ENCODE measurements at regions not wholly inside any gene's neighbourhood (a gene's known extent, or its start where the extent isn't known, plus 50 kb on each side); places are given as distances from the start of the nearest gene placed in this dataset.
"Not testable (repeated sequence)": the region's sequence is repeated elsewhere in the genome, so short reads cannot be mapped to it uniquely, and the experiment has no call there.

DNA sequence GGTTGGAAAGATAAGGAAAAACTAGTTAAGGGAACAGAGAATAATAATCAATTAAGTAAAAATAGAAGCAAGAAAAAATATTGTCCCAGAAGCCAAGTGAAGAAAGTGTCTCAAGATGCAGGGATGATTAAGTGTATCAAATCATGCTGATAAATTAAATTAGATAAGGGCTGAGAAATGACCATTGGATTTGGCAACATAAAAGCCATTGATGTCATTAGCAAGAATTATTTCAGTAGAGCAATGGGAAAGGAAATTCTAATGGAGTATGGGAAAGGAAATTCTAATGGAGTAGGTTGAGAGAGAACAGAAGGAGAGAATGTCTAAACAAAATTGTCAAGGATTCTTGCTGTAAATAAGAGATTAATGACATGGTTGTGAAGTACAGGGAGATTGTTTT lies 146.8 kb downstream of the TFAP2B start:
- ATAC-seq, result no peak
- H3K4me3 Mint-ChIP-seq, result no peak overlapping the region
- H3K27me3 Mint-ChIP-seq, result no peaks in the 10 kb centered on the region
- no peak overlapping the region for H3K27ac Mint-ChIP-seq
- ChIA-PET POLR2A (no interaction called here), CTCF (no interaction called here)
- intact Hi-C loops (cut with DNase I, micrococcal nuclease), result no loop called here
- H3K4me1 Mint-ChIP-seq, result no peaks in the 10 kb centered on the region
- no peaks in the 10 kb centered on the region for H3K36me3 Mint-ChIP-seq (ENCODE audit: low read depth)
- no peak for DNase-seq
- H3K9me3 Mint-ChIP-seq (ENCODE audit: low read depth), result no peaks in the 10 kb centered on the region

DNA sequence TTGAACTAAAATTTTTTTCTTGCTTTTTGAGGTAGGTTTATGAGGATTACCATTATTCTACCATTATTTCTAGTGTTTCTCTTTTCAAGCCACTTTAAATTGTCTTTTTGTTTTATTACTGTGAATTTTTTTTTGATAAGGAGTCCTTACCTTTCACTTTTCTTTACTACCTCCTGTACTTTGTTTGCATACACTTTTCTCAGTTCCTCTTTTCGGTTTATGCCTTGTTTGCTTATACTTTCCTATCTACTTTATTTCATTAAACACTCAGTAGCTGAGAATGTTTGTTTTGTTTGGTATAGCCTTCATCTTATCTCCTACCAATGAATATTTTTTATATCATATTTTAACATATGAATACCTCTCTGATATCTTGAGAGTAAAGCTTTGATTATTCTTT lies 147.9 kb downstream of the TFAP2B start:
- ATAC-seq (no peak), DNase-seq (no peak)
- Mint-ChIP-seq H3K4me1 (no peaks in the 10 kb centered on the region), H3K27me3 (no peaks in the 10 kb centered on the region), H3K9me3 (ENCODE audit: low read depth) (no peaks in the 10 kb centered on the region), H3K27ac (no peak overlapping the region), H3K4me3 (no peak overlapping the region), H3K36me3 (ENCODE audit: low read depth) (no peaks in the 10 kb centered on the region)
- intact Hi-C loops (cut with DNase I, micrococcal nuclease), result no loop called here
- CTCF ChIA-PET, result no interaction called here
- POLR2A ChIA-PET, result no interaction called here

DNA sequence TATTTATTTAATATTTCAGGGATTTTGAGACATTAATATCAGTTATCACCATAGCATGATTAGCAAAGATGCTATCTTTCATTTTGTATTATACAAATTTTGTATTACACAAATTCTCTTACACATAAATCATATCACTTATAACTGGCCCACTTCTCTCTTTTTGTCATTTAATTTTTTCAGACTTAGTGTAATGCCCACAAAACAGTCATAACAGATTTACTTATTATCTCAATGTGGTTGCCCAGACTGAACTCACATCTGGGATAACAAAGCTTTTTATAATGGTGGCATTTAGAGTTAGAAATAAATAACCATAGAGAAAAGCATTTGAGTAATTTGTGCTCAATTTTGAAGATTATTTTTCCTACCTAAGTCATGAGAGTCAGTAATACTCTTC lies 148.3 kb downstream of the TFAP2B start:
- DNase-seq, result no peak
- H3K4me1 Mint-ChIP-seq, result no peaks in the 10 kb centered on the region
- no peak overlapping the region for H3K4me3 Mint-ChIP-seq
- intact Hi-C loops (cut with DNase I, micrococcal nuclease), result no loop called here
- ChIA-PET CTCF (no interaction called here), POLR2A (no interaction called here)
- no peak overlapping the region for H3K27ac Mint-ChIP-seq
- no peak for ATAC-seq
- no peaks in the 10 kb centered on the region for H3K9me3 Mint-ChIP-seq (ENCODE audit: low read depth)
- H3K27me3 Mint-ChIP-seq, result no peaks in the 10 kb centered on the region
- H3K36me3 Mint-ChIP-seq (ENCODE audit: low read depth), result no peaks in the 10 kb centered on the region

DNA sequence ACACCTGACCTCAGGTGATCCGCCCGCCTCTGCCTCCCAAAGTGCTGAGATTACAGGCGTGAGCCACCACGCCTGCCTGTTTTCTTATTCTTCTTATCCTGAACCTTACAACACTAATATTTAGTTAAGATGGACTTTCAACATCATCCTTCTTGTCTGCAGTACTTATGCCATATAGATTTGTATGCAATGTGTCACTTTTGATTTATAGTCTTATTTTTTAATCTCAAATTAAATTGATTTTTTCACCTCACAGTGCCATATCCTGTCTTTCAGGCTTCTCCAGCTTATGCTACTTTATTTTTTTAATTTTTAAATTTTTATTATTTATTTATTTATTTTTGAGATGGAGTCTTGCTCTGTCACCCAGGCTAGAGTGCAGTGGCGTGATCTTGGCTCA lies 149.6 kb downstream of the TFAP2B start:
- H3K4me1 Mint-ChIP-seq; H3K27ac Mint-ChIP-seq; POLR2A ChIA-PET; DNase-seq; H3K9me3 Mint-ChIP-seq (ENCODE audit: low read depth); H3K27me3 Mint-ChIP-seq; ATAC-seq; CTCF ChIA-PET; H3K4me3 Mint-ChIP-seq; intact Hi-C loops (cut with DNase I, micrococcal nuclease); H3K36me3 Mint-ChIP-seq (ENCODE audit: low read depth): not testable (repeated sequence)

DNA sequence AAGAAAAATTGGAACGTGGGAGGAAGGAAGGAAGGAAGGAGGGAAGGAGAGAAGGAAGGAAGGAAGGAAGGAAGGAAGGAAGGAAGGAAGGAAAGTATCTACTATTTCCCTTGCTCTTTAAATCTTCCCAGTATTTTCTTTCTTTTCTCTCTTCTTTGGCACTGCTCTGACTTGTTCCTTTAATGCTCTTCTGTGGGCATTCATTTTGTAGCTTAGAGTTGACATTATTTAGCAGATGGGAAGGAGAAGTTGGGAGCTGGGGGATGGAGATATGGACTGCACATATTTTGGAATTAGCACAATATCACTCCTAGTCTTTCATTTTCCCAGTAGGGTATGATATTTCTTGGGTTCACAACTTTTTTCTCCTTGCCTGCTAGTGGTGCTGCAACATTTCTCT lies 152.2 kb downstream of the TFAP2B start:
- Mint-ChIP-seq H3K9me3 (ENCODE audit: low read depth) (no peaks in the 10 kb centered on the region), H3K27ac (no peak overlapping the region), H3K4me3 (no peak overlapping the region), H3K36me3 (ENCODE audit: low read depth) (no peaks in the 10 kb centered on the region), H3K27me3 (no peaks in the 10 kb centered on the region), H3K4me1 (no peaks in the 10 kb centered on the region)
- CTCF ChIA-PET, result interaction anchor here (0.7 kb wide), 1 partner anchor 231 kb away, joined by 3 read pairs; no protein-coding TSS in a partner anchor
- ATAC-seq, result no peak
- intact Hi-C loops (cut with DNase I, micrococcal nuclease), result no loop called here
- POLR2A ChIA-PET, result no interaction called here
- no peak for DNase-seq

DNA sequence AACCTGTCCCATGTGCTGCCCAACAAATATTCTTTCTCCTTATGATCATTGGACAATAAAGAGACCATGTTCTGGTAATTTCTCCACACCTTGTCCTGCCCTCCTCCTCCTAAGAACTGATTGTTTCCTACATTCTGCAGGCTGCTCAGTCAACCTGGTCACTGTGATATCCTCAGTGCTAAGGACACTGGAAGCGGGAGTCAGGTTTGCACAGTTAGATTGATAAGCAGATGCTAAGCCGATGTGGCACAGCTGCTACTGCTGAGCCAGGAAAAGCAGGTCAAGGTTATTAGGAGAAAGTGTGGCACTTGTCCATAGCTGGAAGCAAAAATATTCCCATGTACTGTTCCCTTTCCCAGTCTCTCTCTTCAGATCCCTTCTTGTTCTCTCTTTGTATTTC lies 154.8 kb downstream of the TFAP2B start:
- intact Hi-C loops (cut with DNase I, micrococcal nuclease), result no loop called here
- Mint-ChIP-seq H3K4me1 (no peaks in the 10 kb centered on the region), H3K9me3 (ENCODE audit: low read depth) (no peaks in the 10 kb centered on the region), H3K4me3 (no peak overlapping the region), H3K27me3 (no peaks in the 10 kb centered on the region), H3K27ac (no peak overlapping the region), H3K36me3 (ENCODE audit: low read depth) (no peaks in the 10 kb centered on the region)
- ChIA-PET POLR2A (no interaction called here), CTCF (no interaction called here)
- DNase-seq (no peak), ATAC-seq (no peak)

DNA sequence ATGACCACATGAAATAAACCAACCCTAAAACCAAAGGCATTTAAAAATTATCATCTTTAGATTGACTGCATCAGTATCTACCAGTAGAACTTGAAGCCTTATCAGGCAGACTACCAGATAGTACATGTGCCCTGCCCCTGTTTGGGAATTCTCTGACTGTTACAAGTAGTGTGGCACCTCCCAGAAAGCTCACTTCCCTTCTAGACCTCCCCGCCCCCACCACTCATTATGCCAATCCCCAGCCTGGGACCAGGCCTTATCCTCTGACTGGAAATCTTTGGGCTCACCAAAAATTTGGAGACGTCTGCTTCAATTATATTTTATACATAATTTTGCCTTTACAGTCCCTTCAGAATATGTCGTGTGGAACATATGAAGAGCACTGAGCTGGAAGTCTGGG lies 155.6 kb downstream of the TFAP2B start:
- no peak for DNase-seq
- no peaks in the 10 kb centered on the region for H3K27me3 Mint-ChIP-seq
- ChIA-PET CTCF (no interaction called here), POLR2A (no interaction called here)
- intact Hi-C loops (cut with DNase I, micrococcal nuclease), result no loop called here
- H3K4me3 Mint-ChIP-seq, result no peak overlapping the region
- ATAC-seq, result no peak
- no peak overlapping the region for H3K27ac Mint-ChIP-seq
- no peaks in the 10 kb centered on the region for H3K36me3 Mint-ChIP-seq (ENCODE audit: low read depth)
- no peaks in the 10 kb centered on the region for H3K9me3 Mint-ChIP-seq (ENCODE audit: low read depth)
- H3K4me1 Mint-ChIP-seq, result no peaks in the 10 kb centered on the region

DNA sequence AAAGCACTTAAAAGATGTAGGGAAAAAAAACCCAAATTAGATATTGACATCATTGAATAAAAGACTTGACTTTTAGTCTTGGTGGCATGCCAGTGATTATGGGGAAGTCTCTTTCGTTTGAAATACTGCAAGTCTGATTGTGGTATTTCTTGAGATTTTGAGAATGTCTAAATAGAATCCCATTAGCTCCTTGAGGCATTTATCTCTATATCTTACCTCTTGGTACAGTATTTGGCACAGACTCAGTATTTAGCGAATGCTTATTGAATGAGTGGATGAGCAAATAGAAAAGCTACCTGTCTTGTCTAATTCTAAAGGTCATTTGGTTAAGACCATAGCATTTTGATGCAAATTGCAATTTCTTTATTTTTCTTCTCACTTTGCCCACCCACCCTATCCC lies 156.5 kb downstream of the TFAP2B start:
- H3K27me3 Mint-ChIP-seq, result no peaks in the 10 kb centered on the region
- H3K27ac Mint-ChIP-seq, result no peak overlapping the region
- no peaks in the 10 kb centered on the region for H3K4me1 Mint-ChIP-seq
- ChIA-PET CTCF (no interaction called here), POLR2A (no interaction called here)
- no peaks in the 10 kb centered on the region for H3K9me3 Mint-ChIP-seq (ENCODE audit: low read depth)
- ATAC-seq (no peak), DNase-seq (no peak)
- intact Hi-C loops (cut with DNase I, micrococcal nuclease), result no loop called here
- H3K4me3 Mint-ChIP-seq, result no peak overlapping the region
- H3K36me3 Mint-ChIP-seq (ENCODE audit: low read depth), result no peaks in the 10 kb centered on the region

DNA sequence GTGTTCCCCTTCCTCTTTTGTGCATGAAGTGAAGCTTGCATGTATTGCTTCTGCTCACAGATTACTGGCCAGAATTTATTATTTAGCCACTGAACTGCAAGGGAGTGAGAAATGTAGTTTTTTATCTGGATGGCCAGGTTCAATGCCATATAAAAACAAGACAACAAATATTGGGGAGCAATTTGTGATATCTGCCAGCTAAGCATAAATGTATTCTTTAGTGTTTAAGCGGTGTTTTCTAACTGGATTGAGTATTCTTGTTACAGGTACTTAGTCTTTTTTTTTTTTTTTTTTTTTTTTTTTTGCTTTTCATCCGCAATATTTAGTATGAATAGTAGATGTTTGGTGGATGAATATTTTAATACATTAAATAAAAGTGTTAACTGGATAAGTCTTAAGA lies 158.2 kb downstream of the TFAP2B start:
- POLR2A ChIA-PET, result no interaction called here
- H3K27me3 Mint-ChIP-seq, result no peaks in the 10 kb centered on the region
- H3K36me3 Mint-ChIP-seq (ENCODE audit: low read depth), result no peaks in the 10 kb centered on the region
- H3K9me3 Mint-ChIP-seq (ENCODE audit: low read depth), result no peaks in the 10 kb centered on the region
- H3K4me1 Mint-ChIP-seq, result no peaks in the 10 kb centered on the region
- no peak for DNase-seq
- H3K4me3 Mint-ChIP-seq, result no peak overlapping the region
- CTCF ChIA-PET, result no interaction called here
- no peak for ATAC-seq
- intact Hi-C loops (cut with DNase I, micrococcal nuclease), result no loop called here
- no peak overlapping the region for H3K27ac Mint-ChIP-seq

DNA sequence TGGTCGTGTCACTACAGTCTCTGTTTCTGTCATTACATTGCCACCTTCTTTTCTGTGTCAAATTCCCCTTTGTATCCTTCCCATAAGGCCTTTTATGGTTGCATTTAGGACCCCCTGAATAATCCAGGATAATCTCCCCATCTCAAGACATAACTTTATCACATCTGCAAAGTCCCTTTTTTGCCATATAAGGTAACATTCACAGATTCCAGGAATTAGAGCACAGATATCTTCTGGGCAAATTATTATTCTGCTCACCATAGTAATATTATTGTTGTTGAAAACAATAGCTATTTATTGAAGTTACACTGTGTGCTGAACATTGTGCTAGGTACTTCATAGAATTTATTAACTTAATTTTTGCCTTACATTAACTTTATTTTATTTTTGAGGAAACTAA lies 159.1 kb downstream of the TFAP2B start:
- ATAC-seq (no peak), DNase-seq (no peak)
- CTCF ChIA-PET, result no interaction called here
- Mint-ChIP-seq H3K4me1 (no peaks in the 10 kb centered on the region), H3K9me3 (ENCODE audit: low read depth) (no peaks in the 10 kb centered on the region), H3K27me3 (no peaks in the 10 kb centered on the region), H3K27ac (no peak overlapping the region), H3K4me3 (no peak overlapping the region), H3K36me3 (ENCODE audit: low read depth) (no peaks in the 10 kb centered on the region)
- intact Hi-C loops (cut with DNase I, micrococcal nuclease), result no loop called here
- POLR2A ChIA-PET, result no interaction called here

DNA sequence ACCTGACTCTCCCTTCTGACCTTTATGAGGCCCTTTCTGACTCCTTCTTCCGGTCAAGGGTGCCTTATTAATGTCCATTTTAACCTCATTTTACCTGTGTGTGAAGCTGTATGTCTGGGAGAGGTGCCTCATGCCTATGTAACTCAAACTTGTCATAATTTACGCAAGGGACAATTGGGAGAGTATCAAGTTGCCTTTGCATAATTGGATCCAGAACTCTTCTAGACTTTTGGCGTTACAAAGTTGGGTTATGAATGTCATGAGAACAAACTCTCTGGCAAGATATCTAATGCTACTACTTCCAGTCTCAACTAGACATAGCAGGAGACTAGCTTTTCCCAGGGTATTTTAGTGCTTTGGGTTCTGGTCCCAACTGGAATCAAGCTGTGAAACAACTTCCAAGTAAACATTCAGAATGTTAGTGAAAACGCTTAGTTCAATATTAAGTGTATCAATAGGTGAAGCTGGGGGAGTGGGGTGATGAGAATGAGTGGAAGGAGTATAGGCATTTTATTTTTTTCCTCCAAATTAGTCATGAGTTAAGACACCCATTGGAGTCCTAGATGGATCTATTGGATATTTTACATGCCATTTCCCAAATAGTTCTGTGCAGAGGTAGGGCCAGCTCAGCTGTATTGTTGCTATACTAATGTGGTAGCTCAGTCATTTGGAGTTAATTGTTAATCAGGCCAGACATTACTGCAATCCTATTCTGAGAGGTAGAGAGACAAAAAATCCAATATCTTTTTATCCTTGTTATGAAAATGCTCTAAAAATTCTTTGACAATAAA lies 159.9 kb downstream of the TFAP2B start:
- DNase-seq, result no peak
- intact Hi-C loops (cut with DNase I, micrococcal nuclease), result no loop called here
- POLR2A ChIA-PET, result no interaction called here
- H3K4me1 Mint-ChIP-seq, result no peaks in the 10 kb centered on the region
- no peaks in the 10 kb centered on the region for H3K9me3 Mint-ChIP-seq (ENCODE audit: low read depth)
- no peaks in the 10 kb centered on the region for H3K27me3 Mint-ChIP-seq
- CTCF ChIA-PET, result no interaction called here
- no peaks in the 10 kb centered on the region for H3K36me3 Mint-ChIP-seq (ENCODE audit: low read depth)
- H3K27ac Mint-ChIP-seq, result no peak overlapping the region
- no peak overlapping the region for H3K4me3 Mint-ChIP-seq
- ATAC-seq, result no peak

DNA sequence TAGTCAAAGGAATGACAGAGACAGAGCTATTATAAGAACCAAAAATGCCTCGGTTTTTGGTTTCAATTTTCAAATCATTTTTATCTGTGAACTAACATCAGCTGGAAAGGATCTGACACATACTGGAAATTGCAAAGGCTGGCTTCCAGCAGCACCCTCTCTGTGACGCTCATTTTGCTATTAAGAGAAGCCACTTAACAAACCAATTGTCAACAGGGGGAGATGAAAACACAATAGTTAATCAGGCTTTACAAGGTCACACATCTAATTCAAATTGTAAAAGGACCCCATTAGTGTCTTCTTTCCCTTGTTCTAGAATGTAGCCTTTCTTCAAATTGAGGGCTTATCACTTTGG lies 160.5 kb downstream of the TFAP2B start:
- ChIA-PET POLR2A (no interaction called here), CTCF (no interaction called here)
- no peak overlapping the region for H3K4me3 Mint-ChIP-seq
- H3K4me1 Mint-ChIP-seq, result no peaks in the 10 kb centered on the region
- DNase-seq (no peak), ATAC-seq (no peak)
- H3K27me3 Mint-ChIP-seq, result no peaks in the 10 kb centered on the region
- no peak overlapping the region for H3K27ac Mint-ChIP-seq
- intact Hi-C loops (cut with DNase I, micrococcal nuclease), result no loop called here
- no peaks in the 10 kb centered on the region for H3K9me3 Mint-ChIP-seq (ENCODE audit: low read depth)
- no peaks in the 10 kb centered on the region for H3K36me3 Mint-ChIP-seq (ENCODE audit: low read depth)

DNA sequence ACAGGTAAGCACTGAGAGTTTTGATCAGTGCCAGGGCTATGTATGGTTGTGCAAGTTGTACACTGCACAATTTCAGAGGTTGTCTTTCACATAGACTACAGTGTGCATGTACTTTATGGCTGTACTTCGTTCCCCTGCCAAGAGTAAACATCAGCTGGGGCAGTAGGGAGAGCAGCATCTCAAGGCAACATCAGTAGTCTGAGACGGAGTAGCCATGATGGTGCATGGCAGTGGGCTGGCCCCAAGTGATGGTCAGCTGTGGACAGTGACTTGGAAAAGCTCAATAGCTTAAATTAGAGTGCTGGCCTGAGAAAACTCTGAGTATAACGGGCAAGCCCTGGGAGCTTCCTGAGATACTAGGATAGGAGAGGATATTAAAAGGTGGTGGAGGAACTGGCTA lies 165.5 kb downstream of the TFAP2B start:
- Mint-ChIP-seq H3K4me1 (no peaks in the 10 kb centered on the region), H3K36me3 (ENCODE audit: low read depth) (no peaks in the 10 kb centered on the region), H3K9me3 (ENCODE audit: low read depth) (no peaks in the 10 kb centered on the region), H3K27me3 (no peaks in the 10 kb centered on the region), H3K27ac (no peak overlapping the region), H3K4me3 (no peak overlapping the region)
- ATAC-seq (no peak), DNase-seq (no peak)
- CTCF ChIA-PET, result no interaction called here
- POLR2A ChIA-PET, result no interaction called here
- intact Hi-C loops (cut with DNase I, micrococcal nuclease), result no loop called here
